ENCODE measurements at regions not wholly inside any gene's neighbourhood (a gene's known extent, or its start where the extent isn't known, plus 50 kb on each side); places are given as distances from the start of the nearest gene placed in this dataset.

DNA sequence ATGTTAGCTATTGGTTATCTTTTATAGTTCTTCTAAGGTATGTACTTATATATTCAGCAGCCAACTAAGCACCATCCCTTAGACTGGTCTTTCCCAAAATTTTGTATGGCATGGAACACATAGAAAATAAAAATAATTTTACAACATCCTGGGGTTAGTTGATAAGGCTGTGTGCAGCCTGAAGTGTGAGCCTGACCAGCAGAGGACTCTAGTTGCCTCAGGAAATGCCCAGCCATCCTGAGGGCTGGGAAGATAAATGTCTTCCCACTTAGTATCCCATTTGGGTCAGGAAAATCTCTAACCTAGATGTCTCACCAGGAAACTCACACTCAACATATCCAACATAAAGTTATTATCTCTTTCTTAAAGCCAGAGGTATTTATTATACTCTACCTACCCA is 251.4 kb upstream of the POF1B start:
- Histone ChIP-seq H3K9me3 (replicated peaks; ENCODE audit: insufficient read depth, low read length) (no peaks in the 10 kb centered on the region), H3K4me2 (ENCODE audit: low read depth, low read length) (no peak overlapping the region), H3K36me3 (replicated peaks; ENCODE audit: insufficient read depth, low read length) (no peaks in the 10 kb centered on the region), H3K4me3 (ENCODE audit: low read length) (no peak overlapping the region), H3F3A (ENCODE audit: insufficient read depth, low read length) (no peaks in the 10 kb centered on the region), H3K79me2 (ENCODE audit: low read length) (no peaks in the 10 kb centered on the region), H2AFZ (ENCODE audit: low read length) (no peak overlapping the region), H3K27me3 (replicated peaks; ENCODE audit: insufficient read depth, low read length) (no peaks in the 10 kb centered on the region), H3K9ac (ENCODE audit: low read length) (no peak overlapping the region), H3K4me1 (ENCODE audit: low read length) (no peaks in the 10 kb centered on the region), H3K9me2 (replicated peaks; ENCODE audit: insufficient read depth, low read length) (no peaks in the 10 kb centered on the region), H3K27ac (ENCODE audit: low read length) (no peak overlapping the region), H4K20me1 (ENCODE audit: insufficient read depth, low read length) (no peaks in the 10 kb centered on the region)
- no peak for DNase-seq
- TF ChIP-seq EZH2phosphoT487 (IDR thresholded peaks at IDR 0.05; ENCODE audit: low read length) (no peak), EZH2 (optimal IDR thresholded peaks at IDR 0.05; ENCODE audit: low read depth, low read length) (no peak)
- TF ChIP-seq, protein P1, sequence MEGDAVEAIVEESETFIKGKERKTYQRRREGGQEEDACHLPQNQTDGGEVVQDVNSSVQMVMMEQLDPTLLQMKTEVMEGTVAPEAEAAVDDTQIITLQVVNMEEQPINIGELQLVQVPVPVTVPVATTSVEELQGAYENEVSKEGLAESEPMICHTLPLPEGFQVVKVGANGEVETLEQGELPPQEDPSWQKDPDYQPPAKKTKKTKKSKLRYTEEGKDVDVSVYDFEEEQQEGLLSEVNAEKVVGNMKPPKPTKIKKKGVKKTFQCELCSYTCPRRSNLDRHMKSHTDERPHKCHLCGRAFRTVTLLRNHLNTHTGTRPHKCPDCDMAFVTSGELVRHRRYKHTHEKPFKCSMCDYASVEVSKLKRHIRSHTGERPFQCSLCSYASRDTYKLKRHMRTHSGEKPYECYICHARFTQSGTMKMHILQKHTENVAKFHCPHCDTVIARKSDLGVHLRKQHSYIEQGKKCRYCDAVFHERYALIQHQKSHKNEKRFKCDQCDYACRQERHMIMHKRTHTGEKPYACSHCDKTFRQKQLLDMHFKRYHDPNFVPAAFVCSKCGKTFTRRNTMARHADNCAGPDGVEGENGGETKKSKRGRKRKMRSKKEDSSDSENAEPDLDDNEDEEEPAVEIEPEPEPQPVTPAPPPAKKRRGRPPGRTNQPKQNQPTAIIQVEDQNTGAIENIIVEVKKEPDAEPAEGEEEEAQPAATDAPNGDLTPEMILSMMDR (IDR thresholded peaks at IDR 0.05; ENCODE audit: low read length): no peak

DNA sequence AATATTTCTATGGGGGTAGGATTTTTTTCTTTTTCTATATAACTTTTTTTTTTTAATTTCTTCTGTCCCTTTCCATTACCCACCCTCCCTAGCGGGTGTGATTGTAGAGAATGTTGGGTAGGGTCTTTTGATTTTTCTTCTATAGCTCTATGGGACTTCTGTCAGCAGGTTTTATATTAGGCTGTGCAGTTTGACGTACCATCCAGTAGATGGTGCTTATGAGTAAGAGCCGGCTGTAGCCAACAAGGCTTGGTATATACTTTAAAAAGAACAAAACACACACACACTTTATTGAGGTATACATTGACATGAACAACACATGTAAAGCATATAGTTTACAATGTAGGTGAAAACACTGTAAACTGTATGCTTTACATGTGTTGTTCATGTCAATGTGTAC is 247.9 kb upstream of the POF1B start:
- Histone ChIP-seq H3K27me3 (replicated peaks; ENCODE audit: insufficient read depth, low read length) (no peaks in the 10 kb centered on the region), H3K27ac (ENCODE audit: low read length) (no peak overlapping the region), H3K4me3 (ENCODE audit: low read length) (no peak overlapping the region), H4K20me1 (ENCODE audit: insufficient read depth, low read length) (no peaks in the 10 kb centered on the region), H3F3A (ENCODE audit: insufficient read depth, low read length) (no peaks in the 10 kb centered on the region), H3K79me2 (ENCODE audit: low read length) (no peaks in the 10 kb centered on the region), H3K4me2 (ENCODE audit: low read depth, low read length) (no peak overlapping the region), H3K9me2 (replicated peaks; ENCODE audit: insufficient read depth, low read length) (no peaks in the 10 kb centered on the region), H3K9me3 (replicated peaks; ENCODE audit: insufficient read depth, low read length) (no peaks in the 10 kb centered on the region), H2AFZ (ENCODE audit: low read length) (no peak overlapping the region), H3K4me1 (ENCODE audit: low read length) (no peaks in the 10 kb centered on the region), H3K36me3 (replicated peaks; ENCODE audit: insufficient read depth, low read length) (no peaks in the 10 kb centered on the region), H3K9ac (ENCODE audit: low read length) (no peak overlapping the region)
- no peak for DNase-seq
- no peak for TF ChIP-seq EZH2 (optimal IDR thresholded peaks at IDR 0.05; ENCODE audit: low read depth, low read length)
- TF ChIP-seq, protein P1 (IDR thresholded peaks at IDR 0.05; ENCODE audit: low read length): no peak

DNA sequence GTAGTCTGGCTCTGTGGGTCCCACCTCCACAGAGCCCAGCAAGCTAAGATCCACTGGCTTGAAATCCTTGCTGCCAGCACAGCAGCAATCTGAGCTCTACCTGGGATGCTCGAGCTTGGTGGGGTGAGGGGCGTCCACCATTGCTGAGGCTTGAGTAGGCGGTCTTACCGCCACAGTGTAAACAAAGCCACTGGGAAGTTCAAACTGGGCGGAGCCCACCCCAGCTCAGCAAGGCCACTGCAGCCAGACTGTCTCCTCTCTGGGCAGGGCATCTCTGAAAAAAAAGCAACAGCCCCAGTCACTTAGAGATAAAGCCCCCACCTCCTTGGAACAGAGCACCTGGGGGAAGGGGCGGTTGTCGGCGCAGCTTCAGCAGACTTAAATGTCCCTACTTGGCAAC is 243.2 kb upstream of the POF1B start:
- H4K20me1 ChIP-seq (ENCODE audit: insufficient read depth, low read length): no peaks in the 10 kb centered on the region
- no peaks in the 10 kb centered on the region for H3K9me2 ChIP-seq (replicated peaks; ENCODE audit: insufficient read depth, low read length)
- no peak overlapping the region for H3K9ac ChIP-seq (ENCODE audit: low read length)
- no peak overlapping the region for H3K27ac ChIP-seq (ENCODE audit: low read length)
- no peak for DNase-seq
- TF ChIP-seq, protein P1 (IDR thresholded peaks at IDR 0.05; ENCODE audit: low read length): no peak
- TF ChIP-seq EZH2phosphoT487 (IDR thresholded peaks at IDR 0.05; ENCODE audit: low read length) (no peak), EZH2 (optimal IDR thresholded peaks at IDR 0.05; ENCODE audit: low read depth, low read length) (no peak)
- H3K4me1 ChIP-seq (ENCODE audit: low read length): no peaks in the 10 kb centered on the region
- H3K36me3 ChIP-seq (replicated peaks; ENCODE audit: insufficient read depth, low read length): no peaks in the 10 kb centered on the region
- no peak overlapping the region for H3K4me2 ChIP-seq (ENCODE audit: low read depth, low read length)
- no peaks in the 10 kb centered on the region for H3K79me2 ChIP-seq (ENCODE audit: low read length)
- H3K27me3 ChIP-seq (replicated peaks; ENCODE audit: insufficient read depth, low read length): no peaks in the 10 kb centered on the region
- no peaks in the 10 kb centered on the region for H3F3A ChIP-seq (ENCODE audit: insufficient read depth, low read length)
- H2AFZ ChIP-seq (ENCODE audit: low read length): no peak overlapping the region
- no peak overlapping the region for H3K4me3 ChIP-seq (ENCODE audit: low read length)
- H3K9me3 ChIP-seq (replicated peaks; ENCODE audit: insufficient read depth, low read length): no peaks in the 10 kb centered on the region

Data from MM.1S (cell line).